Astrocyte of the cerebellum (primary cell): ENCODE measurements at regions not wholly inside any gene's neighbourhood (a gene's known extent, or its start where the extent isn't known, plus 50 kb on each side); places are given as distances from the start of the nearest gene placed in this dataset.
"Not testable (repeated sequence)": the region's sequence is repeated elsewhere in the genome, so short reads cannot be mapped to it uniquely, and the experiment has no call there.

ENCODE experiments used
- DNase-seq: peaks from one replicate; pipeline ENCODE4 v3.0.0-alpha.2; 2011; ENCODE audit warnings: low read depth
- H3K4me3 ChIP-seq: 2 replicates; pipeline ENCODE4 v1.5.1; 2011; ENCODE audit warnings: mild to moderate bottlenecking, low read depth, low read length, moderate library complexity
- CTCF ChIP-seq: IDR thresholded peaks from 2 replicates; pipeline ENCODE4 v1.5.1; 2012; ENCODE audit warnings: low read length, low read depth, moderate library complexity, mild to moderate bottlenecking; ENCODE audit errors: missing control alignments
- in situ Hi-C: cut with HindIII; loops from 2 replicates; pipeline ENCODE4 v1.10.0; 2017; ENCODE audit warnings: low sequenced_read_pairs

GRCh38 chr5:61230492-61230891 lies 68.2 kb upstream of the SMIM15 start:
- DNase-seq: no peak
- no peak overlapping the region for H3K4me3 ChIP-seq
- no peak for TF ChIP-seq CTCF

DNA sequence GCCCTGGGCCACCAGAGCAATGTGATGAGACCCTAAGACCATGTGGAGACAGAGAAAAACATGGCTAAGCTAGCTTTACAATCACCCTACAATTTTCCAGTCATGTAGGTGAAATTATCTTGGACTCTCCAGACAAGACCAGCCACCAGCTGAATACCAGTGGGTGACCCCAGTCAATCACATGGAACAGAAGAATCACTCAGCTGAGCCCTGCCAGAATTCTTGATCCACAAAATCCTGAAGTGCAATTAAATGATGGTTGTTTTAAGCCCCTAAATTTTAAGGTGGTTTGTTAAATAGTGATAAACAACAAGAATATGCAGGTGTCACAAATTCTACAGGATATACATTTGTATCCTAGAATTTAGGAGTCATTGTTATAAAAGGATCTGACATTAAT lies 69.5 kb upstream of the SMIM15 start:
- no peak for DNase-seq
- TF ChIP-seq CTCF: no peak
- in situ Hi-C loops: no loop called here
- H3K4me3 ChIP-seq: no peak overlapping the region

More at GRCh38 chr5:61230492-61230891, 68.2 kb upstream of the SMIM15 start:
- in situ Hi-C loops: no loop called here

DNA sequence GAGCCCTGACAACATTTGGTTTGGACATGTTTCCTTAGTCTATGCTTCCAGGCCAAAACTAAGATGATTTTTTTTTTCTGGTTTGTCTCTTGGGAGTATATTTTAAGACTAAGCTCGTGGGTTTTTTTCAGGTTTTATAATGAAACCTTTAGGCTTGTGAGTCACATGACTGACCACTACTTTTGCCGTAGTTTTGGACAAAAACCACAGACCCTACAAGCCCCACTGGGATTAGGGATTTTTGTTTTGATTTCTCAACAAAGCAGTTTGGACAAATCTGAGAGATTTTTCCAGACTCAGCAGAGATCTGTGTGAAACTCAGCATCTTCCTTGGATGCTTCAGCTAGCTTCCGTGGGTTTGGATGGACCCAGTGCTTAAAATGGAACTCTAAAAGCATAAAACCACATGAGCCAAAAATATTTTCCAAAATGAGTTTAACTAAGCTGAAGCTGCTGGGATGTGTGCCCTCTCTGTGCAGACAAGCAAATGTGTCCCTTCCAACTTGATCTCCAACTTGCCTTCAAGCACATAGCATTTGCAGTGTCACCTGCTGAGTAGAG lies 70.3 kb upstream of the SMIM15 start:
- peak; percentile 64 for DNase-seq
- in situ Hi-C loops: no loop called here
- no peak for TF ChIP-seq CTCF
- no peak overlapping the region for H3K4me3 ChIP-seq

DNA sequence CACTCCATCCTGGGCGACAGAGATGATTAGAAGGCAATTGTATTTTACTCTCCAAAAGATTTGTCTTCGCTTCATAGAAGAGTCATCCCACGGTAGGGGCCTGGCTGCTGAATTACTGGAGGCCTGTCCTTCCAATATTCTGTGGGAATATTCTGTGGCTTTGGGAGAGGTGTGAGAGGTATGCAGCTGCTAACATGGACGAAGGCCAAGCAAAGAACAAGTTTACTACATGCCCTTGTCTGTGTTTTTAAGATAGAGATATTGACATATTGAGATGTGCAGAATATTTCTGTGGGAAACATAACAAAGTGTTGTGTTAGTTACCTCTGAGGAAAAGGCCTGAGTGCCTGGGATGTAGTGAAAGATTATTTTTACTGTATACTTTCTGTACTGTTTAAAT lies 71.8 kb upstream of the SMIM15 start:
- DNase-seq: peak; percentile 8
- no peak for TF ChIP-seq CTCF
- in situ Hi-C loops: no loop called here
- no peak overlapping the region for H3K4me3 ChIP-seq

DNA sequence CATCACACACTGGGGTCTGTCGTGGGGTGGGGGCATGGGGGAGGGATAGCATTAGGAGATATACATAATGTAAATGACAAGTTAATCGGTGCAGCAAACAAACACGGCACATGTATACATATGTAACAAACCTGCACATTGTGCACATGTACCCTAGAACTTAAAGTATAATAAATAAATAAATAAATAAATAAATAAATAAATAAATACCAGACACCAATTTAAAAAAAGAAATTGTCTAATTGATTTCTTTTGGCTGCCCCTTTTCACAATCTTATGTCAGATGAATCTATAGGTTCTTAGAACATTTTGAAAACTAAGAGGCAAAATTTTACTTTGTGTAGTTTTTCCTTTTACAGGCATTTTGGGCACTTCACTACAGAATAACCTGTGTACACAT lies 74.4 kb upstream of the SMIM15 start:
- H3K4me3 ChIP-seq, DNase-seq, in situ Hi-C loops: not testable (repeated sequence)

DNA sequence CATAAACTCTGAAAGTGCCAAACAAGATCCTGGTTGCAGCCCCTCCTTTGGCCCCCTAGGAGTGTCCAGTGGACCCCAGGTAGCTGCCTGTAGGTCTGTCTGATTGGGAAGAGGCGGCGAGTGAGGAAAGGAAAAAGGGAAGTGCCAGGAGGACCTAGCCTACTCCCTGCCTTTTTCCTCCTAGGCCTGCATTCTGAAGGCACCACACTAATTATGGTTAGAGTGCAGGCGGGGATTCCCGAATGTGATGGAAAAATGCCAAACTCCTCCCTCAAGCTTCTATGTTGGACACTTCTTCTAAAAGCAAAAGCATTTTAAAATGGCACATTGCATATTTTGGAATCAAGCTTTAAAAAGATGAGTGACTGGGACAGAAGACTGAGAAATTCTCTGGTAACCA lies 83.2 kb upstream of the SMIM15 start:
- in situ Hi-C loops: no loop called here
- DNase-seq: peak; percentile 23
- no peak for TF ChIP-seq CTCF
- no peak overlapping the region for H3K4me3 ChIP-seq

- no peak for DNase-seq
- H3K4me3 ChIP-seq: no peak overlapping the region
- in situ Hi-C loops: no loop called here
- no peak for TF ChIP-seq CTCF
Measured at GRCh38 chr5:61245936-61246335, 83.7 kb upstream of the SMIM15 start.
